ENCODE measurements at regions not wholly inside any gene's neighbourhood (a gene's known extent, or its start where the extent isn't known, plus 50 kb on each side); places are given as distances from the start of the nearest gene placed in this dataset.

DNA sequence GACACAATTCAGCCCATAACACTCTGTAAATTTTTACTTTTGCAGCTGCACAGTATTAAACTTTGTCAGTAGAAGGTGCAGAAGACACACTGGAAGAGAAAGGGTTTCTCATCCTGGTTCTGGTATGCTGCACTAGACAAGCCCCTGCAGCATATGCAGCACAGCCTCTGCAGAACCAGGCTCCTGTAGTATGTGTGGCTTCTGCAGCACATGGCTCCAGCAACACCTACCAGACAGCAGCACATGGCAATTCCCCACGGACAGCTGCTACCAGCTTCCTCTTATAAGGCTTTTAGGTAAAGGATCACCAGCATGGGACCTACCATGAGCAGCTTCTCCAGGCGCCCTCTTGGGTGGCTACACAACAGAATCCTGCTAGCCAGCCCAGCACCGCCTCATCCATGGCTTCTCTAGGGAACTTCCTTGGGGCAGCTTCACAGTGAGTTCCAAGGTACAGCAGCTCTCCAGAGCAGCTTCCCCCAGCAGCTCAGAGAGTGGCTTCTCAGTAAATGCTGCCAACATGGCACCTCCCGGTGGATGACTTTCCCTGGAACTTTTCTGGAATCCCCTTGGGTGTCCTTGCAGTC lies 534.4 kb upstream of the CXADR start:
- no peak for TF ChIP-seq CTCF (IDR thresholded peaks at IDR 0.05; ENCODE audit: control extremely low read depth, extremely low read depth)
- no peak overlapping the region for H3K9ac ChIP-seq (ENCODE audit: insufficient read depth in 1 of 2, low read length in 2 of 2)
- H3K4me3 ChIP-seq: no peak overlapping the region
- H3K4me1 ChIP-seq (ENCODE audit: control insufficient read depth in 5 of 5, insufficient read depth in 5 of 5, low read length in 5 of 5): peaks cover 0 to 14% (median 6%) of the 10 kb centered on the region in 5 donors
- no peak for ATAC-seq (ENCODE audit: insufficient read depth, low FRiP score)
- H3K9me3 ChIP-seq (ENCODE audit: control insufficient read depth in 4 of 4, insufficient read depth in 3 of 4, low read length in 3 of 4): no peaks in the 10 kb centered on the region
- H3K36me3 ChIP-seq (ENCODE audit: control insufficient read depth in 4 of 4, insufficient read depth in 4 of 4, low read length in 4 of 4): no peaks in the 10 kb centered on the region
- H3K27ac ChIP-seq (ENCODE audit: low read depth in 1 of 2, low read length in 1 of 2): no peak overlapping the region
- WGBS, 2 donors: 86 to 91% methylated on average over 4 of the region's 4 CpGs
- DNase-seq: no peak
- H3K27me3 ChIP-seq (ENCODE audit: control insufficient read depth in 3 of 3, insufficient read depth in 3 of 3, low read length in 2 of 3): no peaks in the 10 kb centered on the region

- WGBS, 2 donors: 93 to 95% methylated on average over 3 of the region's 3 CpGs
- DNase-seq (no peak), ATAC-seq (ENCODE audit: insufficient read depth, low FRiP score) (no peak)
- Histone ChIP-seq H3K4me3 (no peak overlapping the region), H3K27ac (ENCODE audit: low read depth in 1 of 2, low read length in 1 of 2) (no peak overlapping the region), H3K4me1 (ENCODE audit: control insufficient read depth in 5 of 5, insufficient read depth in 5 of 5, low read length in 5 of 5) (peaks cover 0 to 14% (median 6%) of the 10 kb centered on the region in 5 donors), H3K9ac (ENCODE audit: insufficient read depth in 1 of 2, low read length in 2 of 2) (no peak overlapping the region), H3K9me3 (ENCODE audit: control insufficient read depth in 4 of 4, insufficient read depth in 3 of 4, low read length in 3 of 4) (no peaks in the 10 kb centered on the region), H3K27me3 (ENCODE audit: control insufficient read depth in 3 of 3, insufficient read depth in 3 of 3, low read length in 2 of 3) (no peaks in the 10 kb centered on the region), H3K36me3 (ENCODE audit: control insufficient read depth in 4 of 4, insufficient read depth in 4 of 4, low read length in 4 of 4) (no peaks in the 10 kb centered on the region)
- no peak for TF ChIP-seq CTCF (IDR thresholded peaks at IDR 0.05; ENCODE audit: control extremely low read depth, extremely low read depth)
Observed at GRCh38 chr21:16979574-16979973, 533.3 kb upstream of the CXADR start.

- no peak for DNase-seq
- TF ChIP-seq CTCF (IDR thresholded peaks at IDR 0.05; ENCODE audit: control extremely low read depth, extremely low read depth): no peak
- no peak for ATAC-seq (ENCODE audit: insufficient read depth, low FRiP score)
- Histone ChIP-seq H3K27me3 (ENCODE audit: control insufficient read depth in 3 of 3, insufficient read depth in 3 of 3, low read length in 2 of 3) (no peaks in the 10 kb centered on the region), H3K4me3 (no peak overlapping the region), H3K9me3 (ENCODE audit: control insufficient read depth in 4 of 4, insufficient read depth in 3 of 4, low read length in 3 of 4) (no peaks in the 10 kb centered on the region), H3K27ac (ENCODE audit: low read depth in 1 of 2, low read length in 1 of 2) (no peak overlapping the region), H3K36me3 (ENCODE audit: control insufficient read depth in 4 of 4, insufficient read depth in 4 of 4, low read length in 4 of 4) (no peaks in the 10 kb centered on the region), H3K9ac (ENCODE audit: insufficient read depth in 1 of 2, low read length in 2 of 2) (no peak overlapping the region), H3K4me1 (ENCODE audit: control insufficient read depth in 5 of 5, insufficient read depth in 5 of 5, low read length in 5 of 5) (no peaks in the 10 kb centered on the region)
Observed at GRCh38 chr21:16983420-16983819, 529.4 kb upstream of the CXADR start.

DNA sequence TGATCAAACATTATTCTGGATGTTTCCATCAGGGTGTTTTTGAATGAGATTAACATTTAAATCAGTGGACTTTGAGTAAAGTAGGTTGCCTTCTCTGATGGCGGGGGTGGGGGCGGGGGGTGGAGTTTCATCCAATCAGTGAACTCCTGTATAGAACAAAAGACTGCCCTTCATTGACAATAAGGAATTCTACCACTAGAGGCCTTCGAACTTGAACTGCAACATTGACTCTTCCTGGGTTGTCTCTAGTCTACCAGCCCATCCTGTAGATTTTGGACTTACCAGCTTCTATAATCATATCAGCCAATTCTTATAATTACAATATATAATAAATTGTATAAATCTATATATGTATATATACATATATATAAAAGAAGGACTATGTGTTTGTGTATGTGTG lies 520.4 kb upstream of the CXADR start:
- no peak overlapping the region for H3K4me3 ChIP-seq
- no peak for ATAC-seq (ENCODE audit: insufficient read depth, low FRiP score)
- H3K27ac ChIP-seq (ENCODE audit: low read depth in 1 of 2, low read length in 1 of 2): no peak overlapping the region
- WGBS, 2 donors: 88 to 94% methylated on average over 3 of the region's 3 CpGs
- H3K9ac ChIP-seq (ENCODE audit: insufficient read depth in 1 of 2, low read length in 2 of 2): no peak overlapping the region
- H3K36me3 ChIP-seq (ENCODE audit: control insufficient read depth in 4 of 4, insufficient read depth in 4 of 4, low read length in 4 of 4): no peaks in the 10 kb centered on the region
- no peaks in the 10 kb centered on the region for H3K4me1 ChIP-seq (ENCODE audit: control insufficient read depth in 5 of 5, insufficient read depth in 5 of 5, low read length in 5 of 5)
- no peaks in the 10 kb centered on the region for H3K9me3 ChIP-seq (ENCODE audit: control insufficient read depth in 4 of 4, insufficient read depth in 3 of 4, low read length in 3 of 4)
- H3K27me3 ChIP-seq (ENCODE audit: control insufficient read depth in 3 of 3, insufficient read depth in 3 of 3, low read length in 2 of 3): no peaks in the 10 kb centered on the region
- DNase-seq: no peak
- no peak for TF ChIP-seq CTCF (IDR thresholded peaks at IDR 0.05; ENCODE audit: control extremely low read depth, extremely low read depth)

Measured in lung (tissue), 11 donors.